SK-N-SH (cell line): ENCODE measurements at regions not wholly inside any gene's neighbourhood (a gene's known extent, or its start where the extent isn't known, plus 50 kb on each side); places are given as distances from the start of the nearest gene placed in this dataset.

Experiments
- EP300 ChIP-seq, 2 experiments: IDR thresholded peaks; 2 replicates each; pipeline versions ENCODE4 v1.4.0 to v1.6.1; 2012; ENCODE audit warnings: borderline replicate concordance in 1 of 2, low read depth in 1 of 2, low read length in 1 of 2
- EZH2phosphoT487 ChIP-seq: fragments of 200-600 bp; sonication (generic); IDR thresholded peaks from 2 replicates; pipeline ENCODE4 v1.6.1; 2017; ENCODE audit warnings: low read depth, mixed run types, mild to moderate bottlenecking, antibody characterized with exemption, moderate library complexity, borderline replicate concordance
- FOSL2 ChIP-seq: IDR thresholded peaks from 2 replicates; pipeline ENCODE4 v1.4.0; 2012; ENCODE audit warnings: low read depth, mild to moderate bottlenecking, moderate library complexity, borderline replicate concordance
- RFX5 ChIP-seq: IDR thresholded peaks from 2 replicates; pipeline ENCODE4 v1.6.1; 2012; ENCODE audit warnings: mild to moderate bottlenecking, improper control_type of control experiment, low read length
- SIN3A ChIP-seq: IDR thresholded peaks from 2 replicates; pipeline ENCODE4 v1.6.1; 2012; ENCODE audit warnings: low read depth, mild to moderate bottlenecking, low read length, moderate library complexity, borderline replicate concordance
- YY1 ChIP-seq: IDR thresholded peaks from 2 replicates; pipeline ENCODE4 v1.4.0; 2012; ENCODE audit warnings: low read depth, mild to moderate bottlenecking
- TF ChIP-seq, protein P1 (sequence below): fragments of 200-600 bp; sonication (generic); IDR thresholded peaks from 2 replicates; pipeline ENCODE4 v1.6.1; 2017; ENCODE audit warnings: antibody characterized with exemption, mild to moderate bottlenecking, moderate library complexity

DNA sequence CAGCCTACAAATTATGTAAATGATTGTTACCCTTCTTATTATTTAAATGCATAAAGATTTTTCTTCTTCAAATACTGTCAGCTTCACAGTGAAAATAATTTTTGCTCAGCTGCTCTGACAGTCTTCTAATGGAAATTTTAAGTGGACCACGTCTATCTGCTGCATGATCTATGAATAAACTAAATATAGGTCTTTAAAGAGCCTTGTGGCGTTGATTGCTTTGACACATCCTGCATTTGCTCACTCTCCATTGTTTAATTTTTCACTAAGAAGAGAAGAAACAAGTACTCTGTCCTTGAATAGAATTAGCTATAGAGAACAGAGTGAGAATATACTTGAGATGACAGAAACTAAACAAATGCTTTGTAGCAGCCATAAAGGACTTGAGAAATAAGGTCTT is 826.1 kb downstream of the MRPL39 start:
- TF ChIP-seq FOSL2 (no peak), SIN3A (no peak), EZH2phosphoT487 (no peak), EP300 (IDR thresholded peaks at IDR 0.05; ENCODE audit: borderline replicate concordance in 1 of 2, low read depth in 1 of 2, low read length in 1 of 2) (no peak), YY1 (no peak), RFX5 (no peak)
- TF ChIP-seq, protein P1, sequence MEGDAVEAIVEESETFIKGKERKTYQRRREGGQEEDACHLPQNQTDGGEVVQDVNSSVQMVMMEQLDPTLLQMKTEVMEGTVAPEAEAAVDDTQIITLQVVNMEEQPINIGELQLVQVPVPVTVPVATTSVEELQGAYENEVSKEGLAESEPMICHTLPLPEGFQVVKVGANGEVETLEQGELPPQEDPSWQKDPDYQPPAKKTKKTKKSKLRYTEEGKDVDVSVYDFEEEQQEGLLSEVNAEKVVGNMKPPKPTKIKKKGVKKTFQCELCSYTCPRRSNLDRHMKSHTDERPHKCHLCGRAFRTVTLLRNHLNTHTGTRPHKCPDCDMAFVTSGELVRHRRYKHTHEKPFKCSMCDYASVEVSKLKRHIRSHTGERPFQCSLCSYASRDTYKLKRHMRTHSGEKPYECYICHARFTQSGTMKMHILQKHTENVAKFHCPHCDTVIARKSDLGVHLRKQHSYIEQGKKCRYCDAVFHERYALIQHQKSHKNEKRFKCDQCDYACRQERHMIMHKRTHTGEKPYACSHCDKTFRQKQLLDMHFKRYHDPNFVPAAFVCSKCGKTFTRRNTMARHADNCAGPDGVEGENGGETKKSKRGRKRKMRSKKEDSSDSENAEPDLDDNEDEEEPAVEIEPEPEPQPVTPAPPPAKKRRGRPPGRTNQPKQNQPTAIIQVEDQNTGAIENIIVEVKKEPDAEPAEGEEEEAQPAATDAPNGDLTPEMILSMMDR: no peak
